Spleen (tissue), 11 donors: ENCODE measurements at regions not wholly inside any gene's neighbourhood (a gene's known extent, or its start where the extent isn't known, plus 50 kb on each side); places are given as distances from the start of the nearest gene placed in this dataset.

Source experiments
- DNase-seq: peaks from one replicate; pipeline ENCODE4 v3.0.0-alpha.2; 2020
- H3K27ac ChIP-seq, 8 donors: fragments of 200-600 bp; sonication (generic) in 7 of 8; 1 replicate in 4 of 8; 2 replicates in 4 of 8; pipeline versions ENCODE4 v1.5.0 to v1.8.0; 2016 to 2021; ENCODE audit warnings: inconsistent platforms in 4 of 8, mild to moderate bottlenecking in 4 of 8, moderate library complexity in 1 of 8
- H3K27me3 ChIP-seq, 7 donors: fragments of 200-600 bp; sonication (generic) in 6 of 7; replicated peaks in 1 of 7; 1 replicate in 4 of 7; 2 replicates in 3 of 7; pipeline versions ENCODE4 v1.5.0 to v1.8.0; 2016 to 2021; ENCODE audit warnings: inconsistent platforms in 3 of 7, mild to moderate bottlenecking in 1 of 7
- H3K36me3 ChIP-seq, 6 donors: fragments of 200-600 bp; sonication (generic) in 5 of 6; 1 replicate in 4 of 6; 2 replicates in 2 of 6; pipeline versions ENCODE4 v1.5.0 to v1.8.0; 2016 to 2021; ENCODE audit warnings: inconsistent platforms in 2 of 6
- H3K4me1 ChIP-seq, 6 donors: fragments of 200-600 bp; sonication (generic) in 5 of 6; 1 replicate in 3 of 6; 2 replicates in 3 of 6; pipeline versions ENCODE4 v1.5.0 to v1.8.0; 2016 to 2021; ENCODE audit warnings: inconsistent platforms in 3 of 6
- H3K4me3 ChIP-seq, 8 donors: fragments of 200-600 bp; sonication (generic) in 7 of 8; 1 replicate in 4 of 8; 2 replicates in 4 of 8; pipeline versions ENCODE4 v1.5.0 to v1.8.0; 2016 to 2021; ENCODE audit warnings: inconsistent platforms in 4 of 8, mild to moderate bottlenecking in 4 of 8, moderate library complexity in 2 of 8
- H3K9me3 ChIP-seq, 8 donors: fragments of 200-600 bp; sonication (generic) in 7 of 8; 1 replicate in 4 of 8; 2 replicates in 4 of 8; pipeline versions ENCODE4 v1.5.0 to v1.8.0; 2016 to 2021; ENCODE audit warnings: inconsistent platforms in 4 of 8
- CTCF ChIP-seq, 11 experiments: fragments of 200-600 bp in 7 of 11; fragments of 450-650 bp in 4 of 11; sonication (generic) in 4 of 11; IDR thresholded peaks in 8 of 11; conservative IDR thresholded peaks in 3 of 11; 1 replicate in 7 of 11; 2 replicates in 4 of 11; pipeline versions ENCODE4 v1.4.0 to v1.8.0; 2016 to 2021; ENCODE audit warnings: antibody characterized with exemption in 11 of 11, inconsistent platforms in 4 of 11, mild to moderate bottlenecking in 1 of 11
- POLR2A ChIP-seq, 3 donors: fragments of 450-650 bp; IDR thresholded peaks; one replicate each; pipeline ENCODE4 v1.5.1; 2017; ENCODE audit warnings: antibody characterized with exemption in 3 of 3, mild to moderate bottlenecking in 1 of 3
- POLR2AphosphoS5 ChIP-seq, 3 donors: sonication (generic); formaldehyde crosslinking; IDR thresholded peaks; one replicate each; pipeline ENCODE4 v1.5.1; 2017; ENCODE audit warnings: antibody characterized with exemption in 3 of 3
- WGBS, 5 donors: extraction: QIAGEN DNeasy Blood & Tissue Kit in 3 of 5; methylation state at CpG; one replicate each; pipeline versions ENCODE4 v1.1.5 to v1.1.7; 2013 to 2018; 5-methylcytosine and 5-hydroxymethylcytosine counted together
- intact Hi-C: fragments of 100-400 bp; cut with DNase I; formaldehyde crosslinking; loops from one replicate; pipeline ENCODE4 v1.15.0; 2023; ENCODE audit warnings: low total_unique reads
- donor health status: healthy with polysubstance abuse.
- donor health status: DM: no; HTN: no; CAD: no; lungs with moderate emphysema.
- donor health status: DM: no; HTN: no; CAD: no.
- donor health status: Bipolar disorder and iron deficiency.
- donor health status: healthy.
- donor health status: DM: no; HTN: no; CAD: no.
- donor health status: DM: yes; HTN: yes; CAD: no.

DNA sequence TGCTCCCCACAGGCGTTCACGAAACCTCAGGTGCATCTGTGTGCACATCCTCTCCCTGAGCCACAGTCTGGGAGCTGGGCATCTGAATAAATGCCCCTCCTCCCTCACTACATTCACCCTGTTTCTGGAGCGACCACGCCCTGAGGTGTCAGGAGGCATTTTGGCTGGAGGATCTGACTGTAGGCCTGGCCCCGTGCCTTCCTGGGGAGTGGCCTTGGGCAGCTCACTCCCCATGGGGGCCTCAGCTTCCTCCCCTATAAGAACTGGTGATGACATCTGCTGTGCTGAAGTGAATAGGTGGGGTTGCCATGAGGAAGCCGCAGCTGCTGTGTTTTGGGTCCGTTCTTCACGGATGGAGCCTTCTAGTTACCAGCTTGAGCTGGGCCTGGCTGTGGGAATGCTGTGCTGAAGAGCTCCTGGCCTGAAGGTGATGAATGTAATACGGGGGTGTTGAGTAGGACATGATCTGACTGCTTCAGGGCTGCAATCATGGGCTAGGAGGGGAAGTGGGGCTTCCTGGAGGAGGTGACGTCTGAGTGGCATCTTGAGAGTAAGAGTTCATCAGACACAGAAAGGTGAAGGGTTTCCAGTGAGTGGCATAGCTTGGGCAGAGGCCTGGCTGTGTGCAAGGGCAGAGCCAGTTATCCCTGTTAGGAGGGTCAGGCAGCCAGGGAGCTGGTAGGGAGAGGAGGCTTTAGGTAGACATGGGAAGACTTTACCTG is 58.2 kb downstream of the GLI2 start:
- H3K9me3 ChIP-seq = no peaks in the 10 kb centered on the region
- H3K4me1 ChIP-seq = no peaks in the 10 kb centered on the region
- no peak for TF ChIP-seq POLR2AphosphoS5 (IDR thresholded peaks at IDR 0.05)
- TF ChIP-seq POLR2A (IDR thresholded peaks at IDR 0.05) = no peak
- TF ChIP-seq CTCF (IDR thresholded peaks at IDR 0.05 in 8 of 11, conservative IDR thresholded peaks at IDR 0.05 in 3 of 11) = no peak
- WGBS, 5 donors = 73 to 85% (median 78%) methylated on average over 9 to 10 of the region's 10 CpGs
- no peak overlapping the region for H3K4me3 ChIP-seq
- H3K36me3 ChIP-seq = no peaks in the 10 kb centered on the region
- H3K27ac ChIP-seq = no peak overlapping the region
- no peaks in the 10 kb centered on the region for H3K27me3 ChIP-seq
- DNase-seq = no peak
- intact Hi-C loops = no loop called here

- no peaks in the 10 kb centered on the region for H3K9me3 ChIP-seq
- intact Hi-C loops = no loop called here
- H3K36me3 ChIP-seq = no peaks in the 10 kb centered on the region
- TF ChIP-seq CTCF (IDR thresholded peaks at IDR 0.05 in 8 of 11, conservative IDR thresholded peaks at IDR 0.05 in 3 of 11) = no peak
- H3K4me3 ChIP-seq = no peak overlapping the region
- no peak for DNase-seq
- no peaks in the 10 kb centered on the region for H3K27me3 ChIP-seq
- 66 to 91% (median 79%) methylated on average over 3 of the region's 3 CpGs for WGBS, 5 donors
- H3K27ac ChIP-seq = no peak overlapping the region
- no peaks in the 10 kb centered on the region for H3K4me1 ChIP-seq
These were observed 59.0 kb downstream of the GLI2 start for GRCh38 chr2:120794716-120795115.

GRCh38 chr2:120796094-120796493 is 60.4 kb downstream of the GLI2 start:
- no peak overlapping the region for H3K27ac ChIP-seq
- 82 to 91% (median 89%) methylated on average over 7 of the region's 7 CpGs for WGBS, 5 donors
- intact Hi-C loops = no loop called here

More at GRCh38 chr2:120796094-120796493, 60.4 kb downstream of the GLI2 start:
- TF ChIP-seq CTCF (IDR thresholded peaks at IDR 0.05 in 8 of 11, conservative IDR thresholded peaks at IDR 0.05 in 3 of 11) = no peak
- no peak for TF ChIP-seq POLR2A (IDR thresholded peaks at IDR 0.05)
- TF ChIP-seq POLR2AphosphoS5 (IDR thresholded peaks at IDR 0.05) = no peak
- no peaks in the 10 kb centered on the region for H3K9me3 ChIP-seq
- DNase-seq = no peak
- H3K4me3 ChIP-seq = no peak overlapping the region
- no peaks in the 10 kb centered on the region for H3K27me3 ChIP-seq
- H3K36me3 ChIP-seq = no peaks in the 10 kb centered on the region
- H3K4me1 ChIP-seq = no peaks in the 10 kb centered on the region
